PC-3 (cell line): ENCODE measurements at regions not wholly inside any gene's neighbourhood (a gene's known extent, or its start where the extent isn't known, plus 50 kb on each side); places are given as distances from the start of the nearest gene placed in this dataset.

Experiments
- CTCF ChIP-seq: fragments of 300-600 bp; sonication (generic); conservative IDR thresholded peaks from 2 replicates; pipeline ENCODE4 v1.5.1; 2017; ENCODE audit warnings: antibody characterized with exemption, low read depth, mild to moderate bottlenecking, low read length
- EZH2 ChIP-seq: fragments of 300-600 bp; sonication (generic); IDR thresholded peaks from one replicate; pipeline ENCODE4 v1.6.1; 2017; ENCODE audit warnings: antibody characterized with exemption, mild to moderate bottlenecking, low read length; ENCODE audit not compliant: unreplicated experiment

DNA sequence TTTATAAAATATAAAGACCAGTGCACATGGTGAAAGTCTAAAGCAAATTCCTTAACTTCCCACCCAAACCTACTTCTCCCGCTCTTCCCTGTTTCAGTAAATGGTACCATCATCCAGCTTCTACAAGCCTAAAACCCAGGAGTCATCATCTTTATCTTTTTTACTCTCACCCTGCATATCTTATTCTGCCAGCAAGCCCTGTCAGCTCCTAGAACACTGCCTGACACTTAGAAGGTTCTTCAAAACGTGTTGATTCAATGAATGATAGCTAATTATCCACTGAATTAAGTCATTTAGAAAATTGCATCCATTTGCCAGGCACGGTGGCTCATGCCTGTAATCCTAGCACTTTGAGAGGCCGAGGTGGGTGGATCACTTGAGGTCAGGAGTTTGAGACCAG lies 185.7 kb downstream of the TFAP2B start:
- no peak for TF ChIP-seq CTCF
- TF ChIP-seq EZH2: no peak
